Testis (tissue), 2 donors: ENCODE measurements at regions not wholly inside any gene's neighbourhood (a gene's known extent, or its start where the extent isn't known, plus 50 kb on each side); places are given as distances from the start of the nearest gene placed in this dataset.

Experiments
- POLR2A ChIP-seq: fragments of 450-650 bp; IDR thresholded peaks from one replicate; pipeline ENCODE4 v1.6.1; 2017; ENCODE audit warnings: antibody characterized with exemption, mild to moderate bottlenecking, moderate library complexity
- TF ChIP-seq, protein P1 (sequence below), 3 experiments: fragments of 450-650 bp in 2 of 3; fragments of 200-600 bp in 1 of 3; sonication (generic) in 1 of 3; IDR thresholded peaks; one replicate each; pipeline ENCODE4 v1.5.1; 2016 to 2019; ENCODE audit warnings: antibody characterized with exemption in 3 of 3, mild to moderate bottlenecking in 2 of 3, moderate library complexity in 1 of 3

DNA sequence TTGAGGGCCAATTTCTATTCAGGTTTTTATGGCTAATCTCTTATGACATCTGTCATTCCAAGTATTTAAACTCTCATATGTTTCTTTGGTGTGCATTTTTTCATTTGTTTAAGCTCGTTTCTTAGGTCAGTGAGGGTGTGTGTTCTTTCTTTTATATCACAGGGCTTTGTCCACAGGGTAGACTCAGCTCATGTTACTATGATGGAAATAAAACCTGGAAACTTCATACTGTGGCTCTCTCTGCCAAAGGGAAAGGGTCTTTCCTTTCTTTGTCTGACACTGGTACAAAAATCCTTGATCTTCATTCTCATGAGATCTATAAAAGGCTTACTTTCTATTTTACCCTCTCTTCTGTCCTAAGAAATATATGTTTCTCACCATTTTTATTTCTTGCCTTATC is 129.6 kb upstream of the SP8 start:
- TF ChIP-seq, protein P1, sequence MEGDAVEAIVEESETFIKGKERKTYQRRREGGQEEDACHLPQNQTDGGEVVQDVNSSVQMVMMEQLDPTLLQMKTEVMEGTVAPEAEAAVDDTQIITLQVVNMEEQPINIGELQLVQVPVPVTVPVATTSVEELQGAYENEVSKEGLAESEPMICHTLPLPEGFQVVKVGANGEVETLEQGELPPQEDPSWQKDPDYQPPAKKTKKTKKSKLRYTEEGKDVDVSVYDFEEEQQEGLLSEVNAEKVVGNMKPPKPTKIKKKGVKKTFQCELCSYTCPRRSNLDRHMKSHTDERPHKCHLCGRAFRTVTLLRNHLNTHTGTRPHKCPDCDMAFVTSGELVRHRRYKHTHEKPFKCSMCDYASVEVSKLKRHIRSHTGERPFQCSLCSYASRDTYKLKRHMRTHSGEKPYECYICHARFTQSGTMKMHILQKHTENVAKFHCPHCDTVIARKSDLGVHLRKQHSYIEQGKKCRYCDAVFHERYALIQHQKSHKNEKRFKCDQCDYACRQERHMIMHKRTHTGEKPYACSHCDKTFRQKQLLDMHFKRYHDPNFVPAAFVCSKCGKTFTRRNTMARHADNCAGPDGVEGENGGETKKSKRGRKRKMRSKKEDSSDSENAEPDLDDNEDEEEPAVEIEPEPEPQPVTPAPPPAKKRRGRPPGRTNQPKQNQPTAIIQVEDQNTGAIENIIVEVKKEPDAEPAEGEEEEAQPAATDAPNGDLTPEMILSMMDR (IDR thresholded peaks at IDR 0.05), result no peak
- TF ChIP-seq POLR2A, result no peak
